ENCODE measurements at regions not wholly inside any gene's neighbourhood (a gene's known extent, or its start where the extent isn't known, plus 50 kb on each side); places are given as distances from the start of the nearest gene placed in this dataset.

GRCh38 chr5:158159621-158160020, 300.7 kb upstream of the CLINT1 start:
- TF ChIP-seq CTCF (IDR thresholded peaks at IDR 0.05): no peak
- no peak for TF ChIP-seq EP300 (IDR thresholded peaks at IDR 0.05)
- TF ChIP-seq POLR2AphosphoS5 (IDR thresholded peaks at IDR 0.05): no peak
- TF ChIP-seq POLR2A (IDR thresholded peaks at IDR 0.05; ENCODE audit: low read depth): no peak

Measured in esophagus muscularis mucosa (tissue), 4 donors.